Natural killer cell (primary cell): ENCODE measurements at regions not wholly inside any gene's neighbourhood (a gene's known extent, or its start where the extent isn't known, plus 50 kb on each side); places are given as distances from the start of the nearest gene placed in this dataset.
"Not testable (repeated sequence)": the region's sequence is repeated elsewhere in the genome, so short reads cannot be mapped to it uniquely, and the experiment has no call there.

Source experiments
- ATAC-seq, 3 donors: fragments of 150-1000 bp in 2 of 3; fragments of 200-7000 bp in 1 of 3; cut with Tn5 transposase; 1 replicate in 1 of 3; 2 replicates in 2 of 3; pipeline ENCODE4 v1.10.0; 2021; ENCODE audit warnings: mild to moderate bottlenecking in 2 of 3, moderate library complexity in 2 of 3
- DNase-seq, 2 donors: peaks; one replicate each; pipeline versions ENCODE4 v3.0.0 to v3.0.0-alpha.2; 2013 to 2021; ENCODE audit warnings: mixed read lengths in 1 of 2
- H3K27ac ChIP-seq: one replicate; pipeline ENCODE4 v1.5.1; 2013; ENCODE audit warnings: mild to moderate bottlenecking, low read length
- H3K27me3 ChIP-seq: one replicate; pipeline ENCODE4 v1.6.1; 2013; ENCODE audit warnings: low read length; ENCODE audit not compliant: control insufficient read depth, insufficient read depth
- H3K36me3 ChIP-seq: one replicate; pipeline ENCODE4 v1.6.1; 2013; ENCODE audit warnings: low read length; ENCODE audit not compliant: control insufficient read depth, insufficient read depth
- H3K4me1 ChIP-seq: one replicate; pipeline ENCODE4 v1.6.1; 2013; ENCODE audit warnings: low read length; ENCODE audit not compliant: control insufficient read depth, insufficient read depth
- H3K4me3 ChIP-seq: one replicate; pipeline ENCODE4 v1.5.1; 2013; ENCODE audit warnings: low read length
- H3K9me3 ChIP-seq: one replicate; pipeline ENCODE4 v1.6.1; 2013; ENCODE audit warnings: low read length; ENCODE audit not compliant: control insufficient read depth, insufficient read depth
- H3K27ac Mint-ChIP-seq, 2 donors: one replicate each; pipeline ENCODE4 v1.8.0; 2022; ENCODE audit warnings: mild to moderate bottlenecking in 2 of 2, mixed read lengths in 2 of 2, moderate library complexity in 1 of 2
- H3K27me3 Mint-ChIP-seq, 2 donors: one replicate each; pipeline ENCODE4 v1.8.0; 2022; ENCODE audit warnings: low read depth in 2 of 2, mixed read lengths in 2 of 2
- H3K36me3 Mint-ChIP-seq: one replicate; pipeline ENCODE4 v1.8.0; 2022; ENCODE audit warnings: mixed read lengths
- H3K4me1 Mint-ChIP-seq, 2 donors: one replicate each; pipeline ENCODE4 v1.8.0; 2022; ENCODE audit warnings: mixed read lengths in 2 of 2
- H3K4me3 Mint-ChIP-seq: one replicate; pipeline ENCODE4 v1.8.0; 2022; ENCODE audit warnings: mild to moderate bottlenecking, moderate library complexity, mixed read lengths
- H3K9me3 Mint-ChIP-seq, 2 donors: one replicate each; pipeline ENCODE4 v1.8.0; 2022; ENCODE audit warnings: mixed read lengths in 2 of 2
- CTCF ChIP-seq: fragments of 200-600 bp; IDR thresholded peaks from one replicate; pipeline ENCODE4 v1.8.0; 2022; ENCODE audit warnings: antibody characterized with exemption
- WGBS: methylation state at CpG from one replicate; pipeline ENCODE4 v1.1.7; 2013; ENCODE audit warnings: missing lambda C conversion rate; ENCODE audit not compliant: insufficient coverage; 5-methylcytosine and 5-hydroxymethylcytosine counted together
- intact Hi-C: fragments of 100-400 bp; cut with micrococcal nuclease; formaldehyde crosslinking; loops from one replicate; pipeline ENCODE4 v1.14.2; 2022

- no peaks in the 10 kb centered on the region for H3K4me1 ChIP-seq
- intact Hi-C loops = no loop called here
- DNase-seq = no peak
- Mint-ChIP-seq H3K36me3 (no peaks in the 10 kb centered on the region), H3K4me3 (no peak overlapping the region), H3K4me1 (no peaks in the 10 kb centered on the region), H3K27me3 (peaks cover 18 to 47% of the 10 kb centered on the region in 2 donors), H3K27ac (no peak overlapping the region), H3K9me3 (peaks cover 0 to 2% of the 10 kb centered on the region in 2 donors)
- no peak overlapping the region for H3K27ac ChIP-seq
- no peaks in the 10 kb centered on the region for H3K27me3 ChIP-seq
- no peak overlapping the region for H3K4me3 ChIP-seq
- TF ChIP-seq CTCF = no peak
- no peaks in the 10 kb centered on the region for H3K36me3 ChIP-seq
- no peak for ATAC-seq
- 67% methylated on average over 1 of the region's 2 CpGs for WGBS
- H3K9me3 ChIP-seq = no peaks in the 10 kb centered on the region
Measured at GRCh38 chr1:199918196-199918769, 109.2 kb upstream of the NR5A2 start.

- no peaks in the 10 kb centered on the region for H3K9me3 ChIP-seq
- Mint-ChIP-seq H3K27me3 (peaks cover 18 to 47% of the 10 kb centered on the region in 2 donors), H3K9me3 (peaks cover 0 to 2% of the 10 kb centered on the region in 2 donors), H3K36me3 (no peaks in the 10 kb centered on the region), H3K4me1 (no peaks in the 10 kb centered on the region), H3K27ac (no peak overlapping the region), H3K4me3 (no peak overlapping the region)
- no peak overlapping the region for H3K4me3 ChIP-seq
- H3K36me3 ChIP-seq = no peaks in the 10 kb centered on the region
- TF ChIP-seq CTCF = no peak
- H3K27me3 ChIP-seq = no peaks in the 10 kb centered on the region
- DNase-seq = no peak
- 70% methylated on average over 1 of the region's 2 CpGs for WGBS
- H3K27ac ChIP-seq = no peak overlapping the region
- no peak for ATAC-seq
- no peaks in the 10 kb centered on the region for H3K4me1 ChIP-seq
- intact Hi-C loops = no loop called here
Measured at GRCh38 chr1:199920635-199921034, 106.9 kb upstream of the NR5A2 start.

GRCh38 chr1:199929556-199929955, 98.0 kb upstream of the NR5A2 start:
- Histone ChIP-seq H3K27me3 (no peaks in the 10 kb centered on the region), H3K9me3 (no peaks in the 10 kb centered on the region), H3K36me3 (no peaks in the 10 kb centered on the region), H3K27ac (no peak overlapping the region), H3K4me3 (no peak overlapping the region), H3K4me1 (no peaks in the 10 kb centered on the region)
- TF ChIP-seq CTCF = no peak
- WGBS = no CpG with 5 or more reads among the region's 3 CpGs
- Mint-ChIP-seq H3K9me3 (no peaks in the 10 kb centered on the region), H3K4me3 (no peak overlapping the region), H3K36me3 (no peaks in the 10 kb centered on the region), H3K27me3 (peaks cover 0 to under 1% of the 10 kb centered on the region in 2 donors), H3K4me1 (peaks cover 10% of the 10 kb centered on the region in 2 donors), H3K27ac (no peak overlapping the region)
- DNase-seq (no peak), ATAC-seq (no peak)
- intact Hi-C loops = no loop called here

GRCh38 chr1:199930067-199930466, 97.4 kb upstream of the NR5A2 start:
- intact Hi-C loops, H3K27me3 Mint-ChIP-seq, H3K36me3 ChIP-seq, H3K27me3 ChIP-seq, H3K4me3 ChIP-seq, H3K36me3 Mint-ChIP-seq, ATAC-seq, H3K27ac ChIP-seq, H3K27ac Mint-ChIP-seq, H3K9me3 ChIP-seq, H3K4me3 Mint-ChIP-seq, H3K4me1 ChIP-seq, DNase-seq, H3K9me3 Mint-ChIP-seq: not testable (repeated sequence)
- peaks cover 10% of the 10 kb centered on the region in 2 donors for H3K4me1 Mint-ChIP-seq
- WGBS = 90% methylated on average over 1 of the region's 5 CpGs
